ENCODE measurements at regions not wholly inside any gene's neighbourhood (a gene's known extent, or its start where the extent isn't known, plus 50 kb on each side); places are given as distances from the start of the nearest gene placed in this dataset.

DNA sequence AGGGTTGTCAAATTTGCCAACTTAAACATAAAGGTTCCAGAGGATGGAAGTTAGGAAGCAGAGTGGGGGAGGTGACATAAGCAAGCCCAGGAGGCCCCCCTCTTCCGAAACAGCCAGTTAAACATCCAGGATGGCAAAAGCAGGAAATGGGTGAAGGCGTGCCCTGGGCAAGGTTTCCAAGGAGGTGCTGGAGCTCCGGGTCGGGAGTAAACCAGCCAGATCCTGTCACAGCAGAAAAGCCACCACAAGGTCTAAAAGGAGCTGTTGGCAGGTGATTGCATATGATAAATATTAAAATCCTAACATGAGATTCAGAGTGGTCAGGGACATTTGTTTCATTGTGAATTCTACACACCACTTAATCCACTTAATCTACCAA, 572.2 kb upstream of the SALL3 start:
- no peaks in the 10 kb centered on the region for H3K36me3 ChIP-seq (ENCODE audit: control insufficient read depth in 5 of 5, insufficient read depth in 5 of 5, low read length in 5 of 5)
- no peak overlapping the region for H3K9ac ChIP-seq (ENCODE audit: low read length in 5 of 5)
- H3K9me3 ChIP-seq (ENCODE audit: control insufficient read depth in 5 of 5, low read length in 5 of 5), result peaks cover 0 to 2% (median 0%) of the 10 kb centered on the region in 5 donors
- peaks cover 0 to 8% (median 0%) of the 10 kb centered on the region in 5 donors for H3K4me1 ChIP-seq (ENCODE audit: control insufficient read depth in 5 of 5, insufficient read depth in 5 of 5, low read length in 5 of 5)
- H3K27ac ChIP-seq (ENCODE audit: low read depth, low read length), result no peak overlapping the region
- H3K27me3 ChIP-seq (ENCODE audit: control insufficient read depth in 5 of 5, insufficient read depth in 4 of 5, low read length in 5 of 5), result peaks cover under 1 to 10% (median 6%) of the 10 kb centered on the region in 5 donors
- peak overlapping the region in 1 of 5 donors; percentile 4 for H3K4me3 ChIP-seq (ENCODE audit: low read depth in 1 of 5, low read length in 5 of 5)

DNA sequence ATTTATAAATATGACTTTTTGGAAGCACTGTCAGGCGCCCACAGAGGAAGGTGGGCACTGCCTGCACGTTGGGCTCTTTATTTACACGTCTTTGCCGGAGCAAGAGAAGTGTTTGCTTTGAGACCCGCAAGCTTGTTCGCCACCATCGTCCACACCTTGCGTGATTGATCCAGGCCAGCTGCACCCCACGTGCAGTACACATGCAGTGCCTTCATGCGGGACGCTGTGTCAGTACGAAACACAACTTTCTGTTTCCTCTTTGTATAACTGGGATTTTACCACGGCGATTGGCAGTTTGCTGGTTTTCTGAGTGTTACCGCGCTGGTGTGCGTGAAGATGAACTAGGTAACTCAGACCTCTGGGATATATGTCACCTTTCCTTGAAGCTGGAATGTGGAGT, 571.0 kb upstream of the SALL3 start:
- peaks cover 0 to 8% (median 0%) of the 10 kb centered on the region in 5 donors for H3K4me1 ChIP-seq (ENCODE audit: control insufficient read depth in 5 of 5, insufficient read depth in 5 of 5, low read length in 5 of 5)
- no peaks in the 10 kb centered on the region for H3K9me3 ChIP-seq (ENCODE audit: control insufficient read depth in 5 of 5, low read length in 5 of 5)
- peaks cover 0 to 6% (median 0%) of the 10 kb centered on the region in 5 donors for H3K27me3 ChIP-seq (ENCODE audit: control insufficient read depth in 5 of 5, insufficient read depth in 4 of 5, low read length in 5 of 5)
- no peak overlapping the region for H3K4me3 ChIP-seq (ENCODE audit: low read depth in 1 of 5, low read length in 5 of 5)
- H3K9ac ChIP-seq (ENCODE audit: low read length in 5 of 5), result no peak overlapping the region
- H3K36me3 ChIP-seq (ENCODE audit: control insufficient read depth in 5 of 5, insufficient read depth in 5 of 5, low read length in 5 of 5), result no peaks in the 10 kb centered on the region
- H3K27ac ChIP-seq (ENCODE audit: low read depth, low read length), result no peak overlapping the region

DNA sequence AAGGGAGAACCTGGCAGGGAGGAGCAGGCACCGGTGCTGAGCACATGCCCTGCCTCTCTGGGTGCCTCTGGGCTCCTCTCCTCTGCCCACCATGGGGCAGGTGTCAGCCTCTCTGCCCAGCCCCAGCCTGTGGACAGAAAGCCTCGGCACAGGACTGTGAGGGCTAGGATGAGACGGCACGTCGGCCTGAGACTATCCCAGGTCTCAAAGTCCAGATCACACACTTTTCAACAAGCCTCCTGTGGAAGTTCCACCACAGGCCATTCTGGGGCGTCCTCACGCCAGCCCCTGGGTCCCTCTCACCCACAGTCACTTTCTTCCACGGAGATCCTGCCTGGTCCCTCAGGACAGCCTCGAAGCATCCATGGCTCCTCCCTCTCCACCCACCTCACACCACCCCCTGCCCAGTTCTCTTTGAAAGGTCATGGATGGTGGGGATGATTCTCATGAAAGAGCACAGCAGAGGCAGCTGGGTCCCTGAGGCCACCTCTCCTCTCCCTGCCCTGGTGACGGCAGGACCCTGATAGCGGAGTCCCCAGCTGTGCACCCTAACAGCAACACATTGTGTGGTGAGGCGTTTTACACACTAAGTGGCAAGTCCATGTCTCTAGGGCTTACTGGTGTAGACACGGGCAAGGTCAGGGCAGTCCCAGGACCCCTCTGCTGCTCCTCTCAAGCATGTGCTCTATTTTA, 569.4 kb upstream of the SALL3 start:
- peaks cover 0 to 8% (median 0%) of the 10 kb centered on the region in 5 donors for H3K4me1 ChIP-seq (ENCODE audit: control insufficient read depth in 5 of 5, insufficient read depth in 5 of 5, low read length in 5 of 5)
- H3K36me3 ChIP-seq (ENCODE audit: control insufficient read depth in 5 of 5, insufficient read depth in 5 of 5, low read length in 5 of 5), result no peaks in the 10 kb centered on the region
- H3K9ac ChIP-seq (ENCODE audit: low read length in 5 of 5), result no peak overlapping the region
- H3K27ac ChIP-seq (ENCODE audit: low read depth, low read length), result no peak overlapping the region
- no peaks in the 10 kb centered on the region for H3K9me3 ChIP-seq (ENCODE audit: control insufficient read depth in 5 of 5, low read length in 5 of 5)
- peaks cover 0 to 6% (median 0%) of the 10 kb centered on the region in 5 donors for H3K27me3 ChIP-seq (ENCODE audit: control insufficient read depth in 5 of 5, insufficient read depth in 4 of 5, low read length in 5 of 5)
- H3K4me3 ChIP-seq (ENCODE audit: low read depth in 1 of 5, low read length in 5 of 5), result no peak overlapping the region

DNA sequence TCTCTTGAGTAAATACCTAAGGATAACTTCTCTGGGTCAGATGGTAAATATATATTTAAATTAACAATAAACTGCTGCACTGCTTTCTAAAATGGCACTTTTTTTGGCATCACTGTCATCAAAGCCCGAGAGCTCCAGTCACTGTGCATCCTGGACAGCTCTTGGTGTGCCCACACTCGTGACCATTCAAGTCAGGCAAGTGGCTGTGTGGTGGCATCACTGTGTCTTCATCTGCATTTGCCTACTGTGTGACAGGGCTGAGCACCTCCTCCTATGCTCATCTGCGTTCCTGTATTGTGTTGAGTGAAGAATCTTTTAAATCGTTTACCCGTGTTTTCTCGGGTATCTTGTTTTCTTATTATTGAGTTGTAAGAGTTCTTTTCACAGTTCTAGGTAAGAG, 568.1 kb upstream of the SALL3 start:
- H3K4me3 ChIP-seq (ENCODE audit: low read depth in 1 of 5, low read length in 5 of 5), result no peak overlapping the region
- H3K9ac ChIP-seq (ENCODE audit: low read length in 5 of 5), result no peak overlapping the region
- H3K4me1 ChIP-seq (ENCODE audit: control insufficient read depth in 5 of 5, insufficient read depth in 5 of 5, low read length in 5 of 5), result peaks cover 0 to 8% (median 0%) of the 10 kb centered on the region in 5 donors
- H3K36me3 ChIP-seq (ENCODE audit: control insufficient read depth in 5 of 5, insufficient read depth in 5 of 5, low read length in 5 of 5), result no peaks in the 10 kb centered on the region
- no peaks in the 10 kb centered on the region for H3K9me3 ChIP-seq (ENCODE audit: control insufficient read depth in 5 of 5, low read length in 5 of 5)
- no peak overlapping the region for H3K27ac ChIP-seq (ENCODE audit: low read depth, low read length)
- H3K27me3 ChIP-seq (ENCODE audit: control insufficient read depth in 5 of 5, insufficient read depth in 4 of 5, low read length in 5 of 5), result peaks cover 0 to 6% (median 0%) of the 10 kb centered on the region in 5 donors

DNA sequence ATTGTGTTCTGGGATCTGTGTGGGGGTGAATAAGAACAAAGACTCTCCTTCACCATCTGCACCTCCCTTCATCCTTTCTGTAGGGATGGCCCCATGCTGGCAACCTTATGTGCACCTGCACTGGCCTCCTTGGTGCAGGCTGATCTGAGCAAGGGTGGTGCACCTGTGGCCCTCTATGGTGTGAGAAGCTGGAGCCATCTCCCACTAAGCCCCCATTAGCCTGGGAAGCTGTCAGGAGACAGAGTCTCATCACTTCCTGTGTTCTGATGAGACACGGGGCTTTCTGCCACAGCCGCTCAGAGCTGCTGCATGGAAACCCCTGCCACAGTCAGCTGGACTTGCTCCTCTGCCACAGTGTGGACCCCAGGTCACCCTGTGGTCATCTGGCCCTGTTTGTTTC, 565.3 kb upstream of the SALL3 start:
- Histone ChIP-seq H3K4me1 (ENCODE audit: control insufficient read depth in 5 of 5, insufficient read depth in 5 of 5, low read length in 5 of 5) (no peaks in the 10 kb centered on the region), H3K9ac (ENCODE audit: low read length in 5 of 5) (no peak overlapping the region), H3K27ac (ENCODE audit: low read depth, low read length) (no peak overlapping the region), H3K36me3 (ENCODE audit: control insufficient read depth in 5 of 5, insufficient read depth in 5 of 5, low read length in 5 of 5) (no peaks in the 10 kb centered on the region), H3K4me3 (ENCODE audit: low read depth in 1 of 5, low read length in 5 of 5) (no peak overlapping the region), H3K27me3 (ENCODE audit: control insufficient read depth in 5 of 5, insufficient read depth in 4 of 5, low read length in 5 of 5) (peaks cover 0 to 10% (median 0%) of the 10 kb centered on the region in 5 donors), H3K9me3 (ENCODE audit: control insufficient read depth in 5 of 5, low read length in 5 of 5) (no peaks in the 10 kb centered on the region)

DNA sequence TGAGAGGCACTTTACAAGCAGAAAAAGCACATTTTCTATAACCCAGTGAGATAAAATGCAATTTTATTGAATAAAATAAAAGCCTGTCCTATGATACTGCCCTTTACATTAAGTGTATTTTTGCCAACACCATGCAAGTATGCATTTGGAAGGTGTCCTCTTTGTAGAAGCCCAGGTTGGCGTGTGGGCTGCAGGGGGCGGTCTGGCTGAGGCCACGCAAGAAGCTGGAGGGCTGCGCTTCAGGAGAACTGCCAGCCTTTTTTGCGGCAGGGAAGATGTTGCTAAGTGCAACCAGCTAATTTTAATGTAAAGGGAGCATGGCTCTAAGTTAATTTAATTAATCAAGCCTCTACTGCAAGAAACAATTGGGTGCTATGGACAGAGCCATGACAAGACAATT, 562.8 kb upstream of the SALL3 start:
- H3K4me1 ChIP-seq (ENCODE audit: control insufficient read depth in 5 of 5, insufficient read depth in 5 of 5, low read length in 5 of 5), result no peaks in the 10 kb centered on the region
- peaks cover 0 to 7% (median 5%) of the 10 kb centered on the region in 5 donors for H3K27me3 ChIP-seq (ENCODE audit: control insufficient read depth in 5 of 5, insufficient read depth in 4 of 5, low read length in 5 of 5)
- H3K9me3 ChIP-seq (ENCODE audit: control insufficient read depth in 5 of 5, low read length in 5 of 5), result no peaks in the 10 kb centered on the region
- H3K9ac ChIP-seq (ENCODE audit: low read length in 5 of 5), result no peak overlapping the region
- H3K4me3 ChIP-seq (ENCODE audit: low read depth in 1 of 5, low read length in 5 of 5), result no peak overlapping the region
- no peaks in the 10 kb centered on the region for H3K36me3 ChIP-seq (ENCODE audit: control insufficient read depth in 5 of 5, insufficient read depth in 5 of 5, low read length in 5 of 5)
- H3K27ac ChIP-seq (ENCODE audit: low read depth, low read length), result no peak overlapping the region

DNA sequence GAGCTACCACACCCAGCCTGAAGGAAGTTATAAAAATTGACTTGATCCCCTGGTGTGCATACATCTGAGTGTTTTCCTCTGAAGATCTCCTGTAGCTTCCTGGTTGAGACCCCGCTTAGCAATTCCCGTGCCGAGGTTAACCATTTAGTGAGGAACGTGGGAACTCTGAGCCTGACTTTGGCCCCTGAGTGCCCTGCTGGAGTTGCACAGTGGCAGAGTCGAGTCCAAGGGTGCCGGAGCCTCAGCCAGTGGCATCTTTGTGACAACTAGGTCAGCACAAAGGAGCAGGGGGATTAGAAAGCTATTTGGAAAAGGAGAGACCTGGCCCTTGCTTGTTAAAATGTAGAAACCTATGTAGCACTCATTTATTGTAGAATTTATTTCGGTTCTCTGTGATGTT, 561.2 kb upstream of the SALL3 start:
- no peak overlapping the region for H3K4me3 ChIP-seq (ENCODE audit: low read depth in 1 of 5, low read length in 5 of 5)
- no peaks in the 10 kb centered on the region for H3K9me3 ChIP-seq (ENCODE audit: control insufficient read depth in 5 of 5, low read length in 5 of 5)
- no peak overlapping the region for H3K9ac ChIP-seq (ENCODE audit: low read length in 5 of 5)
- H3K27ac ChIP-seq (ENCODE audit: low read depth, low read length), result no peak overlapping the region
- H3K36me3 ChIP-seq (ENCODE audit: control insufficient read depth in 5 of 5, insufficient read depth in 5 of 5, low read length in 5 of 5), result no peaks in the 10 kb centered on the region
- no peaks in the 10 kb centered on the region for H3K4me1 ChIP-seq (ENCODE audit: control insufficient read depth in 5 of 5, insufficient read depth in 5 of 5, low read length in 5 of 5)
- peaks cover 0 to 7% (median 5%) of the 10 kb centered on the region in 5 donors for H3K27me3 ChIP-seq (ENCODE audit: control insufficient read depth in 5 of 5, insufficient read depth in 4 of 5, low read length in 5 of 5)

DNA sequence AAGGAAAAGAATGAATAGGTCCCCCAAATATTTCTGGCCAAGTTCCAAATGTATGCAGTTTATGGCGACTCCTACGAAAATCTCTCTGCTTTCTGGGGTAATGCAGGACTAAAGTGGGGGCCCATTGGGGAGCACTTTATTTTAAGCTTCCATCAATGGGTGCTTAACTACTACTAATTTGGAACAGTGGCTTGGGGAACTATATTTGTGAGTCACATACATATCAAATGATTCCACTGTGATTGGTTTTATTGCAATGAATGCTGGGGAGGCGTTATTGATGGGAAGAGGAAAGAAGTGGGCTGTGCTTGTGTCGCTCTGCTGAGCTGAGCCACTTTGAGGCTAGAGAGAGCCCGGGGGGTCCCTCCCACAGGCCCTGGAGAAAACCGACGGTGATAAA, 560.4 kb upstream of the SALL3 start:
- Histone ChIP-seq H3K27ac (ENCODE audit: low read depth, low read length) (no peak overlapping the region), H3K27me3 (ENCODE audit: control insufficient read depth in 5 of 5, insufficient read depth in 4 of 5, low read length in 5 of 5) (peaks cover 0 to 7% (median 5%) of the 10 kb centered on the region in 5 donors), H3K4me1 (ENCODE audit: control insufficient read depth in 5 of 5, insufficient read depth in 5 of 5, low read length in 5 of 5) (no peaks in the 10 kb centered on the region), H3K4me3 (ENCODE audit: low read depth in 1 of 5, low read length in 5 of 5) (no peak overlapping the region), H3K9ac (ENCODE audit: low read length in 5 of 5) (no peak overlapping the region), H3K36me3 (ENCODE audit: control insufficient read depth in 5 of 5, insufficient read depth in 5 of 5, low read length in 5 of 5) (no peaks in the 10 kb centered on the region), H3K9me3 (ENCODE audit: control insufficient read depth in 5 of 5, low read length in 5 of 5) (no peaks in the 10 kb centered on the region)

DNA sequence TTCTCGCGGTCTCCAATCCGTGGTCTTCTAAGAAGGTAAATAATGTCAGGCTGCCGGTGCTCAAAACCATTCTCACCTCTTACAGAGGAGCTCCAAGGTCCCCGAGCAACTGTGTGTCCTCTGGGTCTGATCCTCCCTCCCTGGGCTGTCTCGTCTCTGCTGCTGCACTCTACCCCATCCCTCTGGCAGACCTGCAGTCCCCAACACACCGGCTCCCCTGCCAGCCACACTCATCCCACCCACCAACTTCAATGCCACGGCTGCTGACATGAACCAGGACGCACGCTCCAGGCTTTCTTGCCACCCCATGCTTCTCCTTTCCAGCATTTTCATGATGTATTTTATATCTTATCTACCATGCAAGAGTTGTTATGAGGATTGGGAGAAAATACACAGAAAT, 559.5 kb upstream of the SALL3 start:
- no peak overlapping the region for H3K4me3 ChIP-seq (ENCODE audit: low read depth in 1 of 5, low read length in 5 of 5)
- no peak overlapping the region for H3K9ac ChIP-seq (ENCODE audit: low read length in 5 of 5)
- H3K27ac ChIP-seq (ENCODE audit: low read depth, low read length), result no peak overlapping the region
- no peaks in the 10 kb centered on the region for H3K4me1 ChIP-seq (ENCODE audit: control insufficient read depth in 5 of 5, insufficient read depth in 5 of 5, low read length in 5 of 5)
- no peaks in the 10 kb centered on the region for H3K36me3 ChIP-seq (ENCODE audit: control insufficient read depth in 5 of 5, insufficient read depth in 5 of 5, low read length in 5 of 5)
- no peaks in the 10 kb centered on the region for H3K9me3 ChIP-seq (ENCODE audit: control insufficient read depth in 5 of 5, low read length in 5 of 5)
- peaks cover 0 to 7% (median 5%) of the 10 kb centered on the region in 5 donors for H3K27me3 ChIP-seq (ENCODE audit: control insufficient read depth in 5 of 5, insufficient read depth in 4 of 5, low read length in 5 of 5)

DNA sequence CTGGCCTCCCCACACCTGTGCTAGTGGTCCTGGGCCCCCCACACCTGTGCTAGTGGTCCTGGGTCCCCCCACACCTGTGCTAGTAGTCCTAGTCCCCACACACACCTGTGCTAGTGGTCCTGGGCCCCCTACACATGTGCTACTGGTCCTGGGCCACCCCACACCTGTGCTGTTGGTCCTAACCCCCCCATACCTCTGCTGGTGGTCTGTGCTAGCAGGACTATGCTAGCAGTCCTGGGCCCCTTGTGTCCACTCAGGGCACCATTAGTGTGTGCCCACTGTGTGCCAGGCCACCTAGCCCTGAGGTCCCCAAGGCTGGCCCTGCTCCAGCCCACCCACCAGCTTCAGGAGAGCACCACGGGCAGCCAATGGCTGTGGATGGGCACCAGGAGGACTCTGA, 558.2 kb upstream of the SALL3 start:
- H3K4me3 ChIP-seq (ENCODE audit: low read depth in 1 of 5, low read length in 5 of 5), result no peak overlapping the region
- H3K36me3 ChIP-seq (ENCODE audit: control insufficient read depth in 5 of 5, insufficient read depth in 5 of 5, low read length in 5 of 5), result no peaks in the 10 kb centered on the region
- no peaks in the 10 kb centered on the region for H3K9me3 ChIP-seq (ENCODE audit: control insufficient read depth in 5 of 5, low read length in 5 of 5)

More for the DNA sequence above, 558.2 kb upstream of the SALL3 start:
- Histone ChIP-seq H3K27me3 (ENCODE audit: control insufficient read depth in 5 of 5, insufficient read depth in 4 of 5, low read length in 5 of 5) (peaks cover 0 to 7% (median 5%) of the 10 kb centered on the region in 5 donors), H3K4me1 (ENCODE audit: control insufficient read depth in 5 of 5, insufficient read depth in 5 of 5, low read length in 5 of 5) (no peaks in the 10 kb centered on the region), H3K27ac (ENCODE audit: low read depth, low read length) (no peak overlapping the region), H3K9ac (ENCODE audit: low read length in 5 of 5) (no peak overlapping the region)
